Esophagus squamous epithelium (tissue), 4 donors: ENCODE measurements at regions not wholly inside any gene's neighbourhood (a gene's known extent, or its start where the extent isn't known, plus 50 kb on each side); places are given as distances from the start of the nearest gene placed in this dataset.

Experiments used
- POLR2A ChIP-seq, 4 donors: fragments of 450-650 bp; IDR thresholded peaks; one replicate each; pipeline ENCODE4 v1.6.1; 2017; ENCODE audit warnings: antibody characterized with exemption in 4 of 4, mild to moderate bottlenecking in 4 of 4, moderate library complexity in 3 of 4
- TF ChIP-seq, protein P1 (sequence below), 6 experiments: fragments of 450-650 bp in 4 of 6; fragments of 200-600 bp in 2 of 6; sonication (generic) in 2 of 6; IDR thresholded peaks; one replicate each; pipeline ENCODE4 v1.5.1; 2016 to 2019; ENCODE audit warnings: antibody characterized with exemption in 6 of 6, mild to moderate bottlenecking in 4 of 6, moderate library complexity in 4 of 6

DNA sequence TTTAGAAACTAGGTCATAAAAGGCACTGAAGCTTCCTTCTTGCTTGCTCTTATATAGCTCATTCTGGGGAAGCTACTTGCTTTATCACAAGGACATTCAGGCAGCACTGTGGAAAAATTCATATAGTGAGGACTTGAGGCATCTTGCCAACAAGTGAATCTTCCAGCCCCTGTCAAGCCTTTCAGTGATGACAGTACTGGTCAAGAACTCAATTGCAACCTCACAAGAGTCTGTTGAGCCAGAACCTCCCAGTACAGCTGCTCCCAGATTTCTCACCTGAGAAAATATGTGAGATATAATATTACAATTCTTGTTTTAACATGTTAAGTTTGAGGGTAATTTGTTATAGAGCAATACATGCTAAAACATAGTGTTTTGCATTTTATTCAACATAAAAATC lies 2011.0 kb upstream of the NUDT12 start:
- TF ChIP-seq, protein P1, sequence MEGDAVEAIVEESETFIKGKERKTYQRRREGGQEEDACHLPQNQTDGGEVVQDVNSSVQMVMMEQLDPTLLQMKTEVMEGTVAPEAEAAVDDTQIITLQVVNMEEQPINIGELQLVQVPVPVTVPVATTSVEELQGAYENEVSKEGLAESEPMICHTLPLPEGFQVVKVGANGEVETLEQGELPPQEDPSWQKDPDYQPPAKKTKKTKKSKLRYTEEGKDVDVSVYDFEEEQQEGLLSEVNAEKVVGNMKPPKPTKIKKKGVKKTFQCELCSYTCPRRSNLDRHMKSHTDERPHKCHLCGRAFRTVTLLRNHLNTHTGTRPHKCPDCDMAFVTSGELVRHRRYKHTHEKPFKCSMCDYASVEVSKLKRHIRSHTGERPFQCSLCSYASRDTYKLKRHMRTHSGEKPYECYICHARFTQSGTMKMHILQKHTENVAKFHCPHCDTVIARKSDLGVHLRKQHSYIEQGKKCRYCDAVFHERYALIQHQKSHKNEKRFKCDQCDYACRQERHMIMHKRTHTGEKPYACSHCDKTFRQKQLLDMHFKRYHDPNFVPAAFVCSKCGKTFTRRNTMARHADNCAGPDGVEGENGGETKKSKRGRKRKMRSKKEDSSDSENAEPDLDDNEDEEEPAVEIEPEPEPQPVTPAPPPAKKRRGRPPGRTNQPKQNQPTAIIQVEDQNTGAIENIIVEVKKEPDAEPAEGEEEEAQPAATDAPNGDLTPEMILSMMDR (IDR thresholded peaks at IDR 0.05), result no peak
- TF ChIP-seq POLR2A (IDR thresholded peaks at IDR 0.05), result no peak
